Activated B cell treated with CpG ODN at 0.5 μM for 24 hours (primary cell): ENCODE measurements at regions not wholly inside any gene's neighbourhood (a gene's known extent, or its start where the extent isn't known, plus 50 kb on each side); places are given as distances from the start of the nearest gene placed in this dataset.
"Not testable (repeated sequence)": the region's sequence is repeated elsewhere in the genome, so short reads cannot be mapped to it uniquely, and the experiment has no call there.

Source experiments
- ATAC-seq: fragments of 200-7000 bp; cut with Tn5 transposase; one replicate; pipeline ENCODE4 v1.10.0; 2021; ENCODE audit warnings: low read depth, mild to moderate bottlenecking, moderate library complexity
- CTCF ChIA-PET: fragments of 350-600 bp; sonication (Branson Sonifier 250); formaldehyde crosslinking; loops from one replicate; lab custom pipeline; 2021; ENCODE audit warnings: antibody characterized with exemption; lab: Charles Lee
- POLR2A ChIA-PET: fragments of 350-600 bp; sonication (Branson Sonifier 250); formaldehyde crosslinking; loops from one replicate; lab custom pipeline; 2021; ENCODE audit warnings: antibody characterized with exemption; lab: Charles Lee
- DNase-seq: peaks from one replicate; pipeline ENCODE4 v3.0.0; 2022
- H3K27ac Mint-ChIP-seq: one replicate; pipeline ENCODE4 v1.8.0; 2020; ENCODE audit warnings: mixed read lengths
- H3K27me3 Mint-ChIP-seq: one replicate; pipeline ENCODE4 v1.8.0; 2021; ENCODE audit warnings: mixed read lengths
- H3K36me3 Mint-ChIP-seq: one replicate; pipeline ENCODE4 v1.8.0; 2021; ENCODE audit warnings: low read depth, mixed read lengths
- H3K4me1 Mint-ChIP-seq: one replicate; pipeline ENCODE4 v1.8.0; 2021; ENCODE audit warnings: mixed read lengths
- H3K4me3 Mint-ChIP-seq: one replicate; pipeline ENCODE4 v1.8.0; 2020; ENCODE audit warnings: mild to moderate bottlenecking, mixed read lengths
- H3K9me3 Mint-ChIP-seq: one replicate; pipeline ENCODE4 v1.8.0; 2020; ENCODE audit warnings: mixed read lengths
- intact Hi-C: fragments of 100-400 bp; cut with micrococcal nuclease; formaldehyde crosslinking; loops from one replicate; pipeline ENCODE4 v1.15.1; 2024

GRCh38 chr1:121021716-121022115 is 132.1 kb downstream of the PPIAL4A start:
- CTCF ChIA-PET, H3K27me3 Mint-ChIP-seq, intact Hi-C loops, H3K4me1 Mint-ChIP-seq, H3K27ac Mint-ChIP-seq, DNase-seq, ATAC-seq, H3K9me3 Mint-ChIP-seq, POLR2A ChIA-PET, H3K36me3 Mint-ChIP-seq, H3K4me3 Mint-ChIP-seq: not testable (repeated sequence)

- H3K27me3 Mint-ChIP-seq, H3K4me1 Mint-ChIP-seq, DNase-seq, CTCF ChIA-PET, H3K27ac Mint-ChIP-seq, ATAC-seq, H3K4me3 Mint-ChIP-seq, H3K36me3 Mint-ChIP-seq, intact Hi-C loops, H3K9me3 Mint-ChIP-seq, POLR2A ChIA-PET: not testable (repeated sequence)
Measured at GRCh38 chr1:121032878-121033494, 143.4 kb downstream of the PPIAL4A start.

- intact Hi-C loops, H3K27ac Mint-ChIP-seq, H3K9me3 Mint-ChIP-seq, CTCF ChIA-PET, POLR2A ChIA-PET, ATAC-seq, H3K4me1 Mint-ChIP-seq, DNase-seq, H3K36me3 Mint-ChIP-seq, H3K27me3 Mint-ChIP-seq, H3K4me3 Mint-ChIP-seq: not testable (repeated sequence)
Measured at GRCh38 chr1:121036792-121037191, 147.2 kb downstream of the PPIAL4A start.

GRCh38 chr1:121040974-121041373 is 143.2 kb downstream of the FAM72B start:
- POLR2A ChIA-PET, H3K4me3 Mint-ChIP-seq, H3K4me1 Mint-ChIP-seq: not testable (repeated sequence)

GRCh38 chr1:121041497-121041896 is 142.6 kb downstream of the FAM72B start:
- H3K4me1 Mint-ChIP-seq, H3K4me3 Mint-ChIP-seq, ATAC-seq, DNase-seq, H3K36me3 Mint-ChIP-seq, CTCF ChIA-PET, intact Hi-C loops, H3K9me3 Mint-ChIP-seq, H3K27me3 Mint-ChIP-seq, POLR2A ChIA-PET, H3K27ac Mint-ChIP-seq: not testable (repeated sequence)

More at GRCh38 chr1:121040974-121041373, 143.2 kb downstream of the FAM72B start:
- intact Hi-C loops, ATAC-seq, H3K27me3 Mint-ChIP-seq, CTCF ChIA-PET, DNase-seq, H3K27ac Mint-ChIP-seq, H3K9me3 Mint-ChIP-seq, H3K36me3 Mint-ChIP-seq: not testable (repeated sequence)

GRCh38 chr1:121042882-121043281 is 141.3 kb downstream of the FAM72B start:
- H3K9me3 Mint-ChIP-seq, ATAC-seq, POLR2A ChIA-PET, DNase-seq, H3K4me3 Mint-ChIP-seq, H3K27me3 Mint-ChIP-seq, CTCF ChIA-PET, H3K27ac Mint-ChIP-seq, H3K4me1 Mint-ChIP-seq, H3K36me3 Mint-ChIP-seq, intact Hi-C loops: not testable (repeated sequence)

- ATAC-seq, DNase-seq, H3K4me1 Mint-ChIP-seq, H3K9me3 Mint-ChIP-seq, POLR2A ChIA-PET, CTCF ChIA-PET, H3K4me3 Mint-ChIP-seq, intact Hi-C loops, H3K27ac Mint-ChIP-seq, H3K36me3 Mint-ChIP-seq: not testable (repeated sequence)
- peaks cover 12% of the 10 kb centered on the region for H3K27me3 Mint-ChIP-seq
Measured at GRCh38 chr1:121048293-121048752, 135.8 kb downstream of the FAM72B start.

GRCh38 chr1:121048769-121049443 is 135.2 kb downstream of the FAM72B start:
- H3K27ac Mint-ChIP-seq, ATAC-seq, H3K36me3 Mint-ChIP-seq, H3K4me1 Mint-ChIP-seq, H3K4me3 Mint-ChIP-seq, DNase-seq, intact Hi-C loops, CTCF ChIA-PET, H3K9me3 Mint-ChIP-seq, POLR2A ChIA-PET: not testable (repeated sequence)
- peaks cover 12% of the 10 kb centered on the region for H3K27me3 Mint-ChIP-seq

- intact Hi-C loops, H3K27ac Mint-ChIP-seq, POLR2A ChIA-PET, H3K4me1 Mint-ChIP-seq, H3K9me3 Mint-ChIP-seq, CTCF ChIA-PET, H3K4me3 Mint-ChIP-seq, ATAC-seq, H3K36me3 Mint-ChIP-seq, DNase-seq: not testable (repeated sequence)
- peaks cover 12% of the 10 kb centered on the region for H3K27me3 Mint-ChIP-seq
Measured at GRCh38 chr1:121050097-121050496, 134.0 kb downstream of the FAM72B start.

- H3K9me3 Mint-ChIP-seq, H3K4me3 Mint-ChIP-seq, intact Hi-C loops, POLR2A ChIA-PET, ATAC-seq, H3K4me1 Mint-ChIP-seq, DNase-seq, H3K36me3 Mint-ChIP-seq, H3K27ac Mint-ChIP-seq, CTCF ChIA-PET: not testable (repeated sequence)
- peaks cover 12% of the 10 kb centered on the region for H3K27me3 Mint-ChIP-seq
Measured at GRCh38 chr1:121051161-121051790, 132.9 kb downstream of the FAM72B start.

- not testable (repeated sequence) for H3K36me3 Mint-ChIP-seq
Measured at GRCh38 chr1:121052081-121052660, 132.0 kb downstream of the FAM72B start.

GRCh38 chr1:121054928-121055327 is 129.2 kb downstream of the FAM72B start:
- CTCF ChIA-PET, DNase-seq, H3K4me3 Mint-ChIP-seq, H3K27ac Mint-ChIP-seq, H3K9me3 Mint-ChIP-seq, H3K4me1 Mint-ChIP-seq, H3K36me3 Mint-ChIP-seq, ATAC-seq, POLR2A ChIA-PET, intact Hi-C loops: not testable (repeated sequence)
- peaks cover 14% of the 10 kb centered on the region for H3K27me3 Mint-ChIP-seq

More at GRCh38 chr1:121052081-121052660, 132.0 kb downstream of the FAM72B start:
- CTCF ChIA-PET, ATAC-seq, H3K27ac Mint-ChIP-seq, H3K4me1 Mint-ChIP-seq, intact Hi-C loops, DNase-seq, H3K4me3 Mint-ChIP-seq, POLR2A ChIA-PET, H3K9me3 Mint-ChIP-seq: not testable (repeated sequence)
- H3K27me3 Mint-ChIP-seq = peaks cover 12% of the 10 kb centered on the region
